HCT116 (cell line): ENCODE measurements at regions not wholly inside any gene's neighbourhood (a gene's known extent, or its start where the extent isn't known, plus 50 kb on each side); places are given as distances from the start of the nearest gene placed in this dataset.

Experiments
- CEBPB ChIP-seq: IDR thresholded peaks from 2 replicates; pipeline ENCODE4 v1.6.1; 2012; ENCODE audit warnings: low read depth
- CTCF ChIP-seq, 3 experiments: fragments of 200-600 bp in 1 of 3; sonication (generic) in 1 of 3; IDR thresholded peaks in 2 of 3; conservative IDR thresholded peaks in 1 of 3; 2 replicates each; pipeline ENCODE4 v1.5.1; 2012 to 2017; ENCODE audit warnings: low read depth in 2 of 3, low read length in 2 of 3, antibody characterized with exemption in 1 of 3, borderline replicate concordance in 1 of 3, control low read depth in 1 of 3, mild to moderate bottlenecking in 1 of 3, mixed read lengths in 1 of 3, mixed run types in 1 of 3, moderate library complexity in 1 of 3; ENCODE audit not compliant: insufficient read depth in 1 of 3
- EZH2 ChIP-seq: fragments of 200-600 bp; sonication (generic); IDR thresholded peaks from 2 replicates; pipeline ENCODE4 v1.6.1; 2017; ENCODE audit warnings: antibody characterized with exemption, mixed run types
- EZH2phosphoT487 ChIP-seq: fragments of 200-600 bp; IDR thresholded peaks from 2 replicates; pipeline ENCODE4 v1.6.1; 2018; ENCODE audit warnings: antibody characterized with exemption, borderline replicate concordance
- POLR2A ChIP-seq: IDR thresholded peaks from 2 replicates; pipeline ENCODE4 v1.7.0; 2011; ENCODE audit warnings: borderline replicate concordance; ENCODE audit not compliant: insufficient read depth, insufficient read length; ENCODE audit errors: extremely low read depth
- POLR2AphosphoS5 ChIP-seq: IDR thresholded peaks from 2 replicates; pipeline ENCODE4 v1.6.1; 2011; ENCODE audit warnings: mild to moderate bottlenecking, low read depth, low read length, moderate library complexity

- TF ChIP-seq CTCF (IDR thresholded peaks at IDR 0.05 in 2 of 3, conservative IDR thresholded peaks at IDR 0.05 in 1 of 3; ENCODE audit: borderline replicate concordance in 1 of 3, insufficient read depth in 1 of 3, low read depth in 2 of 3, low read length in 2 of 3) (peak in 2 of 3 experiments; percentile 11 to 19; a peak in 1 of 6 replicates), EZH2 (no peak), CEBPB (no peak), POLR2A (no peak), EZH2phosphoT487 (no peak), POLR2AphosphoS5 (no peak)
These were observed 241.5 kb upstream of the PKDCC start for GRCh38 chr2:41806286-41806685.
